ENCODE measurements at regions not wholly inside any gene's neighbourhood (a gene's known extent, or its start where the extent isn't known, plus 50 kb on each side); places are given as distances from the start of the nearest gene placed in this dataset.

DNA sequence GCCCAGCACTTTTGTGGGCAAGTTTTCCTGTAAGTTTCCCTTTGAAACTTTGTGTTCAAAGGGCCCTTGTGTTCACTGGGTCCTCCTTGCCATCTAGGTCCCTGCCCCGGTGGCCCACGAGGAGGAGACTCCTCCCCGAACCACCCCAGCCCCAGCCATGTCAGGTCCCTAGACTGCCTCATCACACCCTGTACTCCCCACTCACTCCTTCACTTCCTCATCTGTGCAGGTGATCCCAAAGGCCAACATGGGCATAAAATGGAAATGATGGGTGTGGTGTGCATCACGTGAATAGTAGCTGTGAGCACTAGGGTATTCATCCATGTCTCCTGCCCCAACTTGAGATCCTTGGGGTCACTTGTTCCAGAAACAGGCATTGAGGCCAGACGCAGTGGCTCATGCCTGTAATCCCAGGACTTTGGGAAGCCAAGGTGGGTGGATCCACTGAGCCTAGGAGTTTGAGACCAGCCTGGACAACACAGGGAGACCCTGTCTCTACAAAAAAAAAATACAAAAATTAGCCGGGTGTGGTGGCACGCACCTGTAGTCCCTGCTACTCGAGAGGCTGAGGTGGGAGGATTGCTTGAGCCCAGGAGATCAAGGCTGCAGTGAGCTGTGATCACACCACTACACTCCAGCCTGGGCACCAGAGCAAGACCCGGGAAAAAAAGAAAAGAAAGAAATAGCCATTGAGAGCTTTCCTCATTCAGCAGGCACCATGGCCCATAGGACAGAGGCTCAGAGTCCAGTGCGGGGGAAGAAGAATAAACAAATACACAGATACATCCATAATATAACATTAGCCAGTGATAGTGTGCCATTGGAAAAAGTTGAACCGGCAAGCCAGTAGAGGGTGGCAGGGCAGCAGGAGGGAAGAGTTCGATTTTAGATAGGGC is 74.5 kb downstream of the KATNIP start:
- TF ChIP-seq POLR2AphosphoS5 (IDR thresholded peaks at IDR 0.05; ENCODE audit: low read depth, low read length) (no peak), POLR2A (IDR thresholded peaks at IDR 0.05; ENCODE audit: low read depth, low read length) (no peak), PAX5 (IDR thresholded peaks at IDR 0.05; ENCODE audit: insufficient read depth, low read length, severe bottlenecking) (no peak)
